IPS-NIHi11 (cell line): ENCODE measurements at regions not wholly inside any gene's neighbourhood (a gene's known extent, or its start where the extent isn't known, plus 50 kb on each side); places are given as distances from the start of the nearest gene placed in this dataset.
"Not testable (repeated sequence)": the region's sequence is repeated elsewhere in the genome, so short reads cannot be mapped to it uniquely, and the experiment has no call there.

Experiments
- DNase-seq: peaks from one replicate; pipeline ENCODE4 v3.0.0; 2012; ENCODE audit warnings: mixed read lengths, low spot score

DNA sequence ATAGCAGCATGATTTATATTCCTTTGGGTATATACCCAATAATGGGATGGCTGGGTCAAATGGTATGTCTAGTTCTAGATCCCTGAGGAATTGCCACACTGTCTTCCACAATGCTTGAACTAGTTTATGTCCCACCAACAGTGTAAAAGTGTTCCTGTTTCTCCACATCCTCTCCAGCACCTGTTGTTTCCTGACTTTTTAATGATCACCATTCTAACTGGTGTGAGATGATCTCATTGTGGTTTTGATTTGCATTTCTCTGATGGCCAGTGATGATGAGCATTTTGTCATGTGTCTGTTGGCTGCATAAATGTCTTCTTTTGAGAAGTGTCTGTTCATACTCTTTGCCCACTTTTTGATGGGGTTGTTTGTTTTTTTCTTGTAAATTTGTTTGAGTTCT lies 54.0 kb upstream of the GPR89A start:
- not testable (repeated sequence) for DNase-seq

DNA sequence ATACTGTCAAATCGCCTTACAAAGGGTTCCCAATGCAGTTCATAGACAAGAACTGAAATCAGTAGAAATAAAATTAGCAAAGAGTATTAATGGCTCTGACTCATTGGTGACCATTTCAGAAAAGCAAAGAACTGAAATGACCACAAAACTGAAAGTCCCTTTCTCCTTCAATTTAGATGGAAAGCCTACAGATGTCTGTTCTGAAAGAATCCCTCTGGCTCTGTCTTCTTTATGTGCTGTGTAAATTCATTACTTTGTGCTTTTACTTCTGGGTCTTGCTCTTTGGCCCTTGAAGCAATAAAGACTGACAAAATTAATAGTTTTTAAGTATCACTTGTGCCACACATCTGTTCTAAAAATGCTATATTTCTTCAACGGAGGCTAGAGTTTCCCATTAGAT lies 62.7 kb upstream of the GPR89A start:
- no peak for DNase-seq

DNA sequence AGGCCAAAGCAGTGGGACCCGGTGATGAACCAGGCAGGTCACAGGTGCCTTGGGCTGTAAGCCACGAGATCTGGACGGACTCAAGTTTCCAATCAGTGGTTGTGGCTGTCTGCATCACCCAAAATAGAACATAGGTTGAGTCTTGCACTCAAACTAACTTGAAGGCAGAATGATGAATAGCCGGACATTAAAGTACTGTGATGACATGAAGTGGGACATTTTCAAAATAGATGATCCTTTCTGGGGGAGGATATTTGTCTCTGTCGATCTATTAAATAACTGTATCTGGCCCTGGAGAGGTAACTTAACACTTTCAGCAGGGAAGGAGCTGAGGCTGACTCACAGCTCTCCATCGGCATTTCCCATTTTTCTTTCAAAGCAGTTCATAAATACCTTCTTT lies 66.1 kb upstream of the GPR89A start:
- not testable (repeated sequence) for DNase-seq

DNA sequence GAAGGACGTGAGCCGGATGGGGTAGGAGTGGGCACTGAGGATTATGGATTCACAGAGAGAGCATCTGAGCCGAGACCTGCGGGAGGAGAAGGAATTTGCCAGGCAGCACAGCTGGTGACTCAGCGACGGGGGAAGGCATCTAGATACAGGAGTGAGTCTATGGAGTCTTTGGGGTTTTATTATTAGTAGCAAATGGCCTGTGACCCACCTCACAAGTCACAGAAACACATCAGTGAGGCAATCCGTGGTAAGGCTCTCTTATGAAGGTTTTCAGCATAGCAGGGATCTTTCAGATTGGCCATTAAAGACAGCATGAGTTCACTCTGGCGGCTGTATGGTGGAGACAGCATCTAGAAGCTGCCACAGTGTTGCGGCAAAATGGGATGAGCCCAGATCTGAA lies 66.5 kb upstream of the GPR89A start:
- not testable (repeated sequence) for DNase-seq

DNA sequence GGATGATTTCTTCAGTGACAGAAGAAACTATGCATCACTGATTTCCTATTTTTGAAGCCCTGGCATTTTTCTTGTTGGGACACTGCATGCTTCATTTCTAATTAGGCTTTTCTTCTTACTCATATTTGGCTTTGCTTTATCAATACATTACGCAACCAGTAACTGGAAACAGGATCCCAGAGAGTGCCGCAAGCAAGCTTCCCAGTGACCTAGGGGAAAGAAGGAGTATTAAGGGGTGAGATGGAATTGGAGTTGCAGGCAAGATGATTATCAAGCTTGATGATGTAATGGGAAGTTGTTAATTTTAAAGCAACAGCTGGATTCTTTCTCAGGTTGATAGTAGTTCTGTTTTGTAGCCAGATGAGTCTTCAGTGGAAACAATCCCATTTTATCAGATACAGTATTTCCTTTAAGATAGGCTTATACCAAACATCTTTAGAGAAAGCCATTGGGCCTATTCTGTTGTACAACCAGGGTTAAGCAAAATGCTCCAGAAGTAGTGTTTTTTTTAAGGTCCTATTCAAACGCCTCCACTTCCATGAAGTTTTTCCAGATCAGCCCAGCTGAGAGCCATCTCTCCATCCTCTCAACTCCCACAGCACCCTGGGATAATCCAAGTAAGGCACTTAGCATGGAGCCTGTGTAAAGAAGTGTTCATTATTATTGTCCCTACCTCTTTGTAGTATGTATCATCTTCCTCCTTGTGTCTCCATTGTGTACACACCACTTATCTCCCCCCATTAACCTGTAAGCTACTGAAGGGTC lies 69.5 kb upstream of the GPR89A start:
- DNase-seq = not testable (repeated sequence)

GRCh38 chr1:145537003-145537402 lies 70.8 kb upstream of the GPR89A start:
- DNase-seq = not testable (repeated sequence)

GRCh38 chr1:145535461-145535860 lies 72.3 kb upstream of the GPR89A start:
- peak; percentile 5 for DNase-seq

DNA sequence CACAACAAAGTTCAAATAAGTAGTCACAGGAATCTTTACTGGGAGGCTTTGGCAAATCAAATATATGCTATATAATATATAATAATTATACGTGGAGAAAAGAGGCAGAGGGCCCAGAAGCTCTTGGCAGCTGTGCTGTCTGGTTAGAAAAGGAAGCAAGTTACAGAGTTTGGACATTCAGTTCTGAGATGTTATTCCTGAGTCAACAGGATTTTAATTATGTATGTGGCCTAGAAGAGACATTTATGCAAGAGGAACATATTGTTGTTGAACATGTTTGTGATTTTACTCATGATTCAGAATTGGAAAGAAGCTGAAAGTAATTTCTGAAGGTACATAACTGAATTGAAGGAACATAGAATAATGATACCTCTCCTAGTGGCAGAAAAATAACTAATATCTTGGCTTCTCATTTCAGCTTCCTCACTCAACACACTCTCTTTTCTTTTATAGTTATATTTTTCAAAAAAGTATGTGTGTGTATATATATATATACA lies 79.7 kb upstream of the GPR89A start:
- DNase-seq = not testable (repeated sequence)

DNA sequence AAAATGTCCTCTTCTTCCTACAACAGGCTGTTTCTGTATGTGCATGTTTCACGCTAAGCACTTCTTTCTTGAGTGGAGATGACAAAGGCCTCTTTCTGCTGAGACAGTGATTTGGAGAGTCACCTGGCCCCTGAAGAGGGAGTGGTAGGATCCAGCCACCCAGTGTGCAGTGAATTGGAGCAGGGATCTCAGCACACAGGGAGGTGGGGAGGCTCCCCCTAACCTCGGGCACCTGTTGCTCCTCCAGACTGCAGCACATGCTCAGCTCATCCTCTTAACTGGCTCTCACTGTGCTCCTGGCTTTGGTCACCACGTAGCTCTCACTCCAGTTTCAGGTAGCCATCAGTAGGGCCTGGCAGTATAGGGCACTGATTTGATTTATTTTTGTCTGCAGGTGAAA lies 87.6 kb upstream of the GPR89A start:
- DNase-seq = not testable (repeated sequence)

DNA sequence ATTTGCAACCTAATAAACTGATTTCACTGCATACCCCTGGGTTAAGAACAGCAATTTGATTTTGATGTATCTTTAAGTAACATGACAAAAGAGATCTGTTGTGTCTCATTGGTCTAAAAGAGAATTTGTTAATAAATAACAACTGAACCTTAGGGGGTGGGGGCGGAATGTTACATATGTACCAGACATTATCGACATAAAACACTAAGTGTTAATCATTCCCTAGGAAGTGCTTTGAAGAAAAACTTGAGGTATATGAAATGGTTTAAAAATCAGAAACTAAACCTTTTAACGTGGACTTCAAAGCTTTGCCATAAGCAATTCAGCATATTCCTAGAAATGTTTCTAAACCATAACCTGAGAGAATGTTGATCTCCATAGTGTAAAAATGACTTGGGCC lies 88.5 kb upstream of the GPR89A start:
- DNase-seq = not testable (repeated sequence)

GRCh38 chr1:145513017-145513416 lies 87.6 kb upstream of the NBPF20 start:
- DNase-seq = not testable (repeated sequence)

DNA sequence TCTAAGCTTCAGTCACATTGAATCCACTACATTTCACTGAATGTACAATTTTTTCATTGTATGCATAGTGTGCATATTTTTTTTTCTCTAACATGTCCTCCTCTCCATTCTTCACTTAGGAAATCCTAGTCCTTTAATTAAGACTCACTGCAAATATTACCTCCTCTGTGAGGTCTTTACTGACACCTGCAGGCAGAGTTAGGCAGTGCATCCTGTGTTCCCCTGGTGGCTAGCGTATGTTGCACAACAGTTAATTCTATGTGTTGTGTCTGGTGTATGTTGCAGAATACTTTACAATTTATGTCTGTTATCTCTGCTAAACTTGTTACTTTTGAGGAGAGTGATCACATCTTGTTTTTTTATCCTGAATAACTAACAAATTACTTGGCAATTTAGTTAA lies 82.7 kb upstream of the NBPF20 start:
- not testable (repeated sequence) for DNase-seq

DNA sequence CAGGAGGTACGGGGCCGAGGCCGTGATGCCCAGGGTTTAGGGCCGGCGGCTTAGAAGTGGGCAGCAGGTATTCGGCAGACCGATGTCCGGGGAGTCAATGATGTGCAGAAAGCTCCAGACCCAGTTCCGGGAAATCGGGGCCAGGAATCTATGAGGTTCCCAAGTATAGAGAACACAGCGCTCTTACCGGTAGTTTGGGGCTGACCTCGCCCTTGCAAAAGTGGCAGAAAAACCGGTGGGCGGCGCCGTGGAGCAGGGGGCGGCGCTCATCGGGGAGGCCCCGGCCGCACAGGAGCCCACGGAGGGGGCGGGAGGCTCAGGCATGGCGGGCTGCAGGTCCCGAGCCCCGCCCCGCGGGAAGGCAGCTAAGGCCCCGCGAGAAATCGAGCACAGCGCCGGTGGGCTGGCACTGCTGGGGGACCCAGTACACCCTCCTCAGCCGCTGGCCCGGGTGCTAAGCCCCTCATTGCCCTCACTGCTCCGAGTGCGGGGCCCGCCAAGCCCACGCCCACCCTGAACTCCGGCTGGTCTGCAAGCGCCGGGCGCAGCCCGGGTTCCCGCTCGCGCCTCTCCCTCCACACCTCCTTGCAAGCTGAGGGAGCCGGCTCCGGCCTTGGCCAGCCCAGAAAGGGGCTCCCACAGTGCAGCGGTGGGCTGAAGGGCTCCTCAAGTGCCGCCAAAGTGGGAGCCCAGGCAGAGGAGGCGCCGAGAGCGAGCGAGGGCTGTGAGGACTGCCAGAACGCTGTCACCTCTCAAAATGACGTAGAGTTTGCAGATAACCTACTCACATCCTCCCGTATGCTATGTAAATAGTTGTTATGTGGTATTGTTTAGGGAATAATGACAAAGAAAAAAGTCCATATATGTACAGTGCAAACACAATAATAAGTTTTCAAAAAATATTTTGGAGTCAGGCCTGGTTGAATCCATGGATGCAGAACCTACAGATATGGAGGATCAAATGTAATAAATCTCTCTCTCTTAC lies 80.6 kb upstream of the NBPF20 start:
- DNase-seq = not testable (repeated sequence)

GRCh38 chr1:145504834-145505413 lies 79.5 kb upstream of the NBPF20 start:
- not testable (repeated sequence) for DNase-seq

DNA sequence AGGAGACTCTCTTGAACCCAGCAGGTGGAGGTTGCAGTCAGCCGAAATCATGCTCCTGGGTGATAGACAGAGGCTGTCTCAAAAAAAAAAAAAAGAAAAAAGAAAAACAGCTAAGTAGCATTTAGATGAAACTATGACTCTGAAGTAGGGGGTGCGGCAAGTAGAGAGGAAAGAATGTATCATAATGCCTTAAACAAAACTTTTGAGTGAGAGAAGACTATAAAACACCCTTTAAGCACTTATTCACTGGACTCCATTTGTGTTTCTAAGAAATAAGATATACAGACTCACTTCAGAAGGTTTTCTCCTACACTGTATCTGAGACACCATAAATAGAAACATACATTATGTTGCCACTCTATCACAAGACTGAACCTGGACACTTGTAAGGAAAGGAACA lies 78.9 kb upstream of the NBPF20 start:
- not testable (repeated sequence) for DNase-seq

GRCh38 chr1:145500251-145500650 lies 74.8 kb upstream of the NBPF20 start:
- DNase-seq = not testable (repeated sequence)

- not testable (repeated sequence) for DNase-seq
These were observed 69.9 kb upstream of the NBPF20 start for GRCh38 chr1:145495077-145495871.

DNA sequence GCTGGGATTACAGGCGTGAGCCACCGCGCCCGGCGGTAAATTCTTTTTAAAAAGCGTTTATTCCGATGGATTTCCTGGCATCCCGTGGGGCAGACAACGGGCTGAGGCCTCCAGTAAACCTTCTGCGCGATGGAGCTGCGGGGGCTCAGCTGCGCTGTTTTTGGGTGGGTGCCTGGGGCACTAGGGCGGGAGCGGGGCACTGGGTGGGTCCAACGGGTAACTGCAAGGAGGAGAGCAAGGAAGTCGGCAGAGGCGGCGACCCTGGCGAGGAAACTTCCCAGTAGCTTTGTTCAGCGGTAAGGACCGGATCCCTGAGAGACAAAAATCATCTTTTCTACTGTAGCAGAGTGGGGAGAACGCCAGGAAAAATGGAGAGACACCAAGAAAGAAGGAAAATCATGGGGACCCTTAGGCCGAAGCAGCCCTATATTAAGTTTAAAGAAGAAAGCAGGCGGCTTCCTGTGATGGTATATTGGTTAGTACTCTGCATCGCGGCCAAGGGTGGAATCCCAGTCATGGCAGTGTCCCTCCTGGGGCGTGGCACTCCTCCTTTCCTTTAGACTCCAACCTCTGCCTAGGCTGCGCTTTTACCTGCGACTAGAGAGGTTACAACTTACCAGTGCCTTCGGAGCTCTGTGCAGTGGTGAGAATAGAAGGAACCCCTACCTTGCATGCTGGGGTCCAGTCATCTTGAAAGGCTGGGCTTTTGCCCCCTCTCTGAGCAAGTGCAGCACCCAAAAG lies 63.0 kb upstream of the NBPF20 start:
- not testable (repeated sequence) for DNase-seq

DNA sequence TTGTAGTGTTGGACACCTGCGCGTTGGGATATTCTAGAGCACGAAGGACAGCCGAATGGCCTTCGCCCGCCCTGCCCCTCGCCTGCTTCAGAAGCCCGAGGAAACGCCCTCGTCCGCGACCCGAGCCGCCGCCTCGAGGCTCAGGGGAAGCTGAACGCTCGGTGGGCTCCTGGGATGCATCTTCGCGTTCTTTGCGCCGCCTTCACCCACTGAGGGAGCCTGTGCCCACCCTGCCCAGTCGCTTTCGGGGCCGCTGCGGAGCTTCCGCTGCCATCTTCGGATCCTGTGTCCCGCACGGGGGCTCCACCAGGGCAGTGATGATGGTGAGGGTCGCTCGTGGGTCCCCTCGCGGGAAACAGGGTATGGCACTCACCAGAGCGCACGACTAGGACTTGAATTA lies 61.8 kb upstream of the NBPF20 start:
- not testable (repeated sequence) for DNase-seq

- not testable (repeated sequence) for DNase-seq
These were observed 58.9 kb upstream of the NBPF20 start for GRCh38 chr1:145484257-145484656.
